ENCODE measurements at regions not wholly inside any gene's neighbourhood (a gene's known extent, or its start where the extent isn't known, plus 50 kb on each side); places are given as distances from the start of the nearest gene placed in this dataset.

- no peak for DNase-seq
Observed at GRCh38 chr20:40120827-40121226, 568.2 kb downstream of the MAFB start.

- DNase-seq: no peak
Observed at GRCh38 chr20:40111282-40111681, 577.8 kb downstream of the MAFB start.

- no peak for DNase-seq
Observed at GRCh38 chr20:40110311-40110831, 578.7 kb downstream of the MAFB start.

GRCh38 chr20:40109136-40109535 lies 579.9 kb downstream of the MAFB start:
- DNase-seq: no peak

- DNase-seq: no peak
Observed at GRCh38 chr20:40108321-40108720, 580.7 kb downstream of the MAFB start.

- no peak for DNase-seq
Observed at GRCh38 chr20:40104959-40105358, 584.1 kb downstream of the MAFB start.

GRCh38 chr20:40103420-40103819 lies 585.6 kb downstream of the MAFB start:
- no peak for DNase-seq

GRCh38 chr20:40101560-40101959 lies 587.5 kb downstream of the MAFB start:
- no peak for DNase-seq

- DNase-seq: no peak
Observed at GRCh38 chr20:40100261-40100660, 588.8 kb downstream of the MAFB start.

GRCh38 chr20:40090236-40090635 lies 598.8 kb downstream of the MAFB start:
- no peak for DNase-seq

GRCh38 chr20:40087496-40087895 lies 601.5 kb downstream of the MAFB start:
- no peak for DNase-seq

- DNase-seq: no peak
Observed at GRCh38 chr20:40085513-40085912, 603.5 kb downstream of the MAFB start.

GRCh38 chr20:40082436-40082835 lies 606.6 kb downstream of the MAFB start:
- no peak for DNase-seq

- no peak for DNase-seq
Observed at GRCh38 chr20:40081653-40082052, 607.4 kb downstream of the MAFB start.

GRCh38 chr20:40080041-40080652 lies 608.9 kb downstream of the MAFB start:
- no peak for DNase-seq

GRCh38 chr20:40073535-40074111 lies 615.4 kb downstream of the MAFB start:
- DNase-seq: no peak

GRCh38 chr20:40072907-40073306 lies 616.1 kb downstream of the MAFB start:
- DNase-seq: no peak

GRCh38 chr20:40056171-40056570 lies 632.9 kb downstream of the MAFB start:
- no peak for DNase-seq

- no peak for DNase-seq
Observed at GRCh38 chr20:40055711-40056110, 633.3 kb downstream of the MAFB start.

GRCh38 chr20:40054311-40054710 lies 634.7 kb downstream of the MAFB start:
- no peak for DNase-seq

GRCh38 chr20:40050596-40050995 lies 638.4 kb downstream of the MAFB start:
- no peak for DNase-seq

- no peak for DNase-seq
Observed at GRCh38 chr20:40049854-40050253, 639.2 kb downstream of the MAFB start.

- no peak for DNase-seq
Observed at GRCh38 chr20:40046703-40047102, 642.3 kb downstream of the MAFB start.

- DNase-seq: no peak
Observed at GRCh38 chr20:40037511-40037910, 651.5 kb downstream of the MAFB start.

GRCh38 chr20:40029589-40029988 lies 659.4 kb downstream of the MAFB start:
- DNase-seq: no peak
